ENCODE measurements at regions not wholly inside any gene's neighbourhood (a gene's known extent, or its start where the extent isn't known, plus 50 kb on each side); places are given as distances from the start of the nearest gene placed in this dataset.

- H3K9me3 ChIP-seq (ENCODE audit: control insufficient read depth, low read length), result peaks cover 11% of the 10 kb centered on the region
- no peak overlapping the region for H3K9ac ChIP-seq (ENCODE audit: low read length)
- no peak overlapping the region for H3K14ac ChIP-seq (ENCODE audit: low read length in 2 of 2)
- no peaks in the 10 kb centered on the region for H3K36me3 ChIP-seq (ENCODE audit: control insufficient read depth in 1 of 2, insufficient read depth in 2 of 2, low read depth in 1 of 2, low read length in 2 of 2)
- no peak for DNase-seq
- no peak overlapping the region for H3K4me3 ChIP-seq (ENCODE audit: insufficient read depth in 1 of 2, low read depth in 1 of 2, low read length in 2 of 2)
- no peak overlapping the region for H3K4ac ChIP-seq (ENCODE audit: low read depth in 1 of 2, low read length in 2 of 2)
- no peak overlapping the region for H4K91ac ChIP-seq (ENCODE audit: low read length)
- no peaks in the 10 kb centered on the region for H3K27me3 ChIP-seq (ENCODE audit: control insufficient read depth in 1 of 2, insufficient read depth in 1 of 2, low read length in 2 of 2)
- H2BK5ac ChIP-seq (ENCODE audit: low read depth, low read length, poor library complexity, severe bottlenecking), result no peak overlapping the region
- no peak overlapping the region for H3K18ac ChIP-seq (ENCODE audit: low read depth in 1 of 2, low read length in 2 of 2)
- no peak overlapping the region for H3K23ac ChIP-seq (ENCODE audit: low read length in 2 of 2)
- WGBS, result 87% methylated on average over 1 of the region's 4 CpGs
- no peak overlapping the region for H3K27ac ChIP-seq (ENCODE audit: low read length, poor library complexity, severe bottlenecking)
- no peak overlapping the region for H2AFZ ChIP-seq (ENCODE audit: low read depth, low read length)
- H3K4me1 ChIP-seq (ENCODE audit: control insufficient read depth, insufficient read depth, low read depth, low read length), result peaks cover 2% of the 10 kb centered on the region
- no peak overlapping the region for H2AK5ac ChIP-seq (ENCODE audit: low read length, severe bottlenecking)
- H4K8ac ChIP-seq (ENCODE audit: low read length), result no peak overlapping the region
- no peaks in the 10 kb centered on the region for H3K79me1 ChIP-seq (replicated peaks; ENCODE audit: low read length, poor library complexity, severe bottlenecking)
- no peak overlapping the region for H2BK120ac ChIP-seq (ENCODE audit: low read depth, low read length)
- H2BK12ac ChIP-seq (ENCODE audit: low read length in 2 of 2), result no peak overlapping the region
- H3K4me2 ChIP-seq (ENCODE audit: low read length, poor library complexity, severe bottlenecking), result no peak overlapping the region
- H2BK15ac ChIP-seq (ENCODE audit: low read depth, poor library complexity, severe bottlenecking), result no peak overlapping the region
These were observed 87.6 kb upstream of the SOD1 start for GRCh38 chr21:31571879-31572278.

DNA sequence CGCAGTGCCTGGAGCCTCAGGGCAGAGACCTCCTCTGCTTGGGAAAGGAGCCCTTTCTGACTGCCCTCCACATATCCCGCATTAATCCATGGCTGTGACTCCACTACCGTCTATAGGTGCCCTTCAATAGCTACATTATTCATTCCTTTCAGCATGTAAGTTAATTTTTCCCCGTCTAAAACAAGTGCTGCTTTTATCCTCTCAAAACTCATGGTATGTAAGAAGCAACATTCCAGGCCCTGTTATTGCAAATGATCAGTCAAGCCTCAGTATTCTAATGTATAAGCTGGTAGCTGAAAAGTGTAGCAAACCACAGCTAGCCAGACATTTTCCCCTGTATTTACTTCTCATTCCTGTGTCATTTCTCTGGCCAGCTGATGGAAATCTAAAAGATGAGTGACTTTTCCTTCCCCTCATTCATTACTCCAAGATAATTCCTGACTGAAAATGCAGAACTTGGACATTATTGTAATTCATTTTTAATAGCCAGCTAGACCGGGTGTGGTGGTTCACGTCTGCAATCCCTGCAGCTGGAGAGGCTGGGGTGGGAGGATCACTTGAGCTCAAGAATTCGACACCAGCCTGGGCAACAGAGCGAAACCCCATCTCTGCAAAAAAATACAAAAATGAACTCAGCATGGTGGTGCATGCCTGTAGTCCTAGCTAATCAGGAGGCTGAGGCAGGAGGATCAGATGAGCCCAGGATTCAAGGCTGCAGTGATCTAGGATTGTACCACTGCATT is 88.5 kb upstream of the SOD1 start:
- WGBS, result 82% methylated on average over 6 of the region's 8 CpGs
- H2BK5ac ChIP-seq (ENCODE audit: low read depth, low read length, poor library complexity, severe bottlenecking), result no peak overlapping the region
- H3K36me3 ChIP-seq (ENCODE audit: control insufficient read depth in 1 of 2, insufficient read depth in 2 of 2, low read depth in 1 of 2, low read length in 2 of 2), result no peaks in the 10 kb centered on the region

GRCh38 chr21:31566611-31567010 is 92.9 kb upstream of the SOD1 start:
- no peak overlapping the region for H3K14ac ChIP-seq (ENCODE audit: low read length in 2 of 2)
- 79% methylated on average over 7 of the region's 7 CpGs for WGBS

More for the DNA sequence above, 88.5 kb upstream of the SOD1 start:
- no peak overlapping the region for H2AK5ac ChIP-seq (ENCODE audit: low read length, severe bottlenecking)
- H3K4me3 ChIP-seq (ENCODE audit: insufficient read depth in 1 of 2, low read depth in 1 of 2, low read length in 2 of 2), result no peak overlapping the region
- H3K4ac ChIP-seq (ENCODE audit: low read depth in 1 of 2, low read length in 2 of 2), result no peak overlapping the region
- H3K27me3 ChIP-seq (ENCODE audit: control insufficient read depth in 1 of 2, insufficient read depth in 1 of 2, low read length in 2 of 2), result peaks cover 0 to 5% of the 10 kb centered on the region in 2 experiments
- H2BK15ac ChIP-seq (ENCODE audit: low read depth, poor library complexity, severe bottlenecking), result no peak overlapping the region
- no peak overlapping the region for H2AFZ ChIP-seq (ENCODE audit: low read depth, low read length)
- no peak overlapping the region for H3K23ac ChIP-seq (ENCODE audit: low read length in 2 of 2)
- H2BK120ac ChIP-seq (ENCODE audit: low read depth, low read length), result no peak overlapping the region
- DNase-seq, result no peak
- no peak overlapping the region for H3K4me2 ChIP-seq (ENCODE audit: low read length, poor library complexity, severe bottlenecking)
- H4K91ac ChIP-seq (ENCODE audit: low read length), result no peak overlapping the region
- peaks cover 5% of the 10 kb centered on the region for H3K4me1 ChIP-seq (ENCODE audit: control insufficient read depth, insufficient read depth, low read depth, low read length)
- peaks cover 11% of the 10 kb centered on the region for H3K9me3 ChIP-seq (ENCODE audit: control insufficient read depth, low read length)
- H2BK12ac ChIP-seq (ENCODE audit: low read length in 2 of 2), result no peak overlapping the region
- H3K14ac ChIP-seq (ENCODE audit: low read length in 2 of 2), result no peak overlapping the region
- H3K18ac ChIP-seq (ENCODE audit: low read depth in 1 of 2, low read length in 2 of 2), result no peak overlapping the region
- H3K27ac ChIP-seq (ENCODE audit: low read length, poor library complexity, severe bottlenecking), result peak overlapping the region; percentile 22
- H3K79me1 ChIP-seq (replicated peaks; ENCODE audit: low read length, poor library complexity, severe bottlenecking), result no peaks in the 10 kb centered on the region
- H3K9ac ChIP-seq (ENCODE audit: low read length), result no peak overlapping the region
- no peak overlapping the region for H4K8ac ChIP-seq (ENCODE audit: low read length)

GRCh38 chr21:31566064-31566463 is 93.4 kb upstream of the SOD1 start:
- H2BK15ac ChIP-seq (ENCODE audit: low read depth, poor library complexity, severe bottlenecking), result no peak overlapping the region
- no peak overlapping the region for H3K4me2 ChIP-seq (ENCODE audit: low read length, poor library complexity, severe bottlenecking)
- no peak overlapping the region for H3K14ac ChIP-seq (ENCODE audit: low read length in 2 of 2)
- H3K4me1 ChIP-seq (ENCODE audit: control insufficient read depth, insufficient read depth, low read depth, low read length), result peaks cover 3% of the 10 kb centered on the region
- H3K36me3 ChIP-seq (ENCODE audit: control insufficient read depth in 1 of 2, insufficient read depth in 2 of 2, low read depth in 1 of 2, low read length in 2 of 2), result no peaks in the 10 kb centered on the region
- no peak overlapping the region for H4K8ac ChIP-seq (ENCODE audit: low read length)
- H2AFZ ChIP-seq (ENCODE audit: low read depth, low read length), result no peak overlapping the region
- H2BK12ac ChIP-seq (ENCODE audit: low read length in 2 of 2), result no peak overlapping the region
- H4K91ac ChIP-seq (ENCODE audit: low read length), result no peak overlapping the region
- no peak overlapping the region for H3K18ac ChIP-seq (ENCODE audit: low read depth in 1 of 2, low read length in 2 of 2)
- no peak overlapping the region for H3K27ac ChIP-seq (ENCODE audit: low read length, poor library complexity, severe bottlenecking)
- no peak overlapping the region for H2BK5ac ChIP-seq (ENCODE audit: low read depth, low read length, poor library complexity, severe bottlenecking)
- no peak overlapping the region for H2AK5ac ChIP-seq (ENCODE audit: low read length, severe bottlenecking)
- no peaks in the 10 kb centered on the region for H3K9me3 ChIP-seq (ENCODE audit: control insufficient read depth, low read length)
- no peak overlapping the region for H3K4me3 ChIP-seq (ENCODE audit: insufficient read depth in 1 of 2, low read depth in 1 of 2, low read length in 2 of 2)
- no peak overlapping the region for H3K4ac ChIP-seq (ENCODE audit: low read depth in 1 of 2, low read length in 2 of 2)
- H3K23ac ChIP-seq (ENCODE audit: low read length in 2 of 2), result no peak overlapping the region
- no peak overlapping the region for H3K9ac ChIP-seq (ENCODE audit: low read length)
- H3K27me3 ChIP-seq (ENCODE audit: control insufficient read depth in 1 of 2, insufficient read depth in 1 of 2, low read length in 2 of 2), result peaks cover 0 to 6% of the 10 kb centered on the region in 2 experiments
- no peak for DNase-seq
- no peak overlapping the region for H2BK120ac ChIP-seq (ENCODE audit: low read depth, low read length)
- H3K79me1 ChIP-seq (replicated peaks; ENCODE audit: low read length, poor library complexity, severe bottlenecking), result no peaks in the 10 kb centered on the region

More at GRCh38 chr21:31566611-31567010, 92.9 kb upstream of the SOD1 start:
- peaks cover 6% of the 10 kb centered on the region for H3K4me1 ChIP-seq (ENCODE audit: control insufficient read depth, insufficient read depth, low read depth, low read length)
- H3K36me3 ChIP-seq (ENCODE audit: control insufficient read depth in 1 of 2, insufficient read depth in 2 of 2, low read depth in 1 of 2, low read length in 2 of 2), result no peaks in the 10 kb centered on the region
- H3K4me3 ChIP-seq (ENCODE audit: insufficient read depth in 1 of 2, low read depth in 1 of 2, low read length in 2 of 2), result no peak overlapping the region
- no peaks in the 10 kb centered on the region for H3K9me3 ChIP-seq (ENCODE audit: control insufficient read depth, low read length)
- H2BK120ac ChIP-seq (ENCODE audit: low read depth, low read length), result no peak overlapping the region
- H4K91ac ChIP-seq (ENCODE audit: low read length), result peak overlapping the region; percentile 39
- no peak overlapping the region for H3K23ac ChIP-seq (ENCODE audit: low read length in 2 of 2)
- H3K9ac ChIP-seq (ENCODE audit: low read length), result no peak overlapping the region
- H3K4me2 ChIP-seq (ENCODE audit: low read length, poor library complexity, severe bottlenecking), result no peak overlapping the region
- DNase-seq, result no peak
- H3K4ac ChIP-seq (ENCODE audit: low read depth in 1 of 2, low read length in 2 of 2), result no peak overlapping the region
- no peak overlapping the region for H2BK15ac ChIP-seq (ENCODE audit: low read depth, poor library complexity, severe bottlenecking)
- H2AK5ac ChIP-seq (ENCODE audit: low read length, severe bottlenecking), result peak overlapping the region; percentile 19
- H4K8ac ChIP-seq (ENCODE audit: low read length), result peak overlapping the region; percentile 49
- peaks cover 0 to 5% of the 10 kb centered on the region in 2 experiments for H3K27me3 ChIP-seq (ENCODE audit: control insufficient read depth in 1 of 2, insufficient read depth in 1 of 2, low read length in 2 of 2)
- no peak overlapping the region for H2BK12ac ChIP-seq (ENCODE audit: low read length in 2 of 2)
- H3K27ac ChIP-seq (ENCODE audit: low read length, poor library complexity, severe bottlenecking), result no peak overlapping the region
- no peak overlapping the region for H2AFZ ChIP-seq (ENCODE audit: low read depth, low read length)
- H3K18ac ChIP-seq (ENCODE audit: low read depth in 1 of 2, low read length in 2 of 2), result no peak overlapping the region
- no peak overlapping the region for H2BK5ac ChIP-seq (ENCODE audit: low read depth, low read length, poor library complexity, severe bottlenecking)
- H3K79me1 ChIP-seq (replicated peaks; ENCODE audit: low read length, poor library complexity, severe bottlenecking), result no peaks in the 10 kb centered on the region

All from mesenchymal stem cell (in vitro differentiated cells and primary cell).